ENCODE measurements at regions not wholly inside any gene's neighbourhood (a gene's known extent, or its start where the extent isn't known, plus 50 kb on each side); places are given as distances from the start of the nearest gene placed in this dataset.

GRCh38 chr14:61847861-61848260 is 85.6 kb downstream of the SNAPC1 start:
- TF ChIP-seq EZH2 (IDR thresholded peaks at IDR 0.05; ENCODE audit: low read length, missing control alignments), result no peak
- TF ChIP-seq, protein P1, sequence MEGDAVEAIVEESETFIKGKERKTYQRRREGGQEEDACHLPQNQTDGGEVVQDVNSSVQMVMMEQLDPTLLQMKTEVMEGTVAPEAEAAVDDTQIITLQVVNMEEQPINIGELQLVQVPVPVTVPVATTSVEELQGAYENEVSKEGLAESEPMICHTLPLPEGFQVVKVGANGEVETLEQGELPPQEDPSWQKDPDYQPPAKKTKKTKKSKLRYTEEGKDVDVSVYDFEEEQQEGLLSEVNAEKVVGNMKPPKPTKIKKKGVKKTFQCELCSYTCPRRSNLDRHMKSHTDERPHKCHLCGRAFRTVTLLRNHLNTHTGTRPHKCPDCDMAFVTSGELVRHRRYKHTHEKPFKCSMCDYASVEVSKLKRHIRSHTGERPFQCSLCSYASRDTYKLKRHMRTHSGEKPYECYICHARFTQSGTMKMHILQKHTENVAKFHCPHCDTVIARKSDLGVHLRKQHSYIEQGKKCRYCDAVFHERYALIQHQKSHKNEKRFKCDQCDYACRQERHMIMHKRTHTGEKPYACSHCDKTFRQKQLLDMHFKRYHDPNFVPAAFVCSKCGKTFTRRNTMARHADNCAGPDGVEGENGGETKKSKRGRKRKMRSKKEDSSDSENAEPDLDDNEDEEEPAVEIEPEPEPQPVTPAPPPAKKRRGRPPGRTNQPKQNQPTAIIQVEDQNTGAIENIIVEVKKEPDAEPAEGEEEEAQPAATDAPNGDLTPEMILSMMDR (conservative IDR thresholded peaks at IDR 0.05 in 1 of 2, IDR thresholded peaks at IDR 0.05 in 1 of 2; ENCODE audit: low read depth in 1 of 2, low read length in 2 of 2), result no peak

Measured in fibroblast of lung (primary cell).